ENCODE measurements at regions not wholly inside any gene's neighbourhood (a gene's known extent, or its start where the extent isn't known, plus 50 kb on each side); places are given as distances from the start of the nearest gene placed in this dataset.
A peak's percentile ranks its signal among the peaks of the same experiment; 100 is the strongest.

DNA sequence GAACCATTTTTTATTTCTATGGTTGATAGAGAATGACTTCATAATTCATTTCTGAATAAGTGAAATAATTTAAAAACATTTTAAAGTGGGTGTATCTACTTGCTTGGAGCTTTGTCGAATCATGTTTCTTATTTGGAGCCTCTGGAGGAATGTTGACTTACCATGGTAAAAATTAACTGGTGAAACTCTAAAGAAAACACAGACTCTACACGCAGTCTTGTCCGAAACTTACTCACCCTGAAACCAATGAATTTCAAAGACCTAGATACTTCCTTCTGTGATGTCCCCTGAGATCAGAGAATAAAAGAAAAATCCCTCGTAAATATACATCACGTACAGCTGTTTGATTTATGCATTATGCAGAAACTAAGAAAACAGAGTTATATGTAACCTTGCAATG lies 665.2 kb upstream of the NRXN1 start:
- DNase-seq: peak; percentile 87

DNA sequence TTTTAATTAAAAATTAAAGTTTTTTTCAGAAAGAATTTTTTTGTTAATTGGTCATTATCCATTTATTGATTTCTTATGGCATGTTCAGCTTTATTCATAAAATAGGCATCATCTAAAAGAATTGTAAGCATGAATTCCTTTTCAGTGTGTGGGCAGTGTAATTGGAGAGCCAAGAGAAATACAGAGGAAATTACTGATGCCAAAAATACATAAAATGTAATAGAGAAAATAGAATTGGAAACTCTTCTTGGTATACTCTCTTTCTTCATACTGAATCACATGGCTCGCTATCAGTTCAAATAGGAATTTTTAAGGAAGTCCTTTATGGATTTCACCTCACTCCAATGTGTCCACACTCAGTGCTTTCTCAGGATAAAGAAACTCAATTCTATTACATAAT lies 663.6 kb upstream of the NRXN1 start:
- DNase-seq: peak; percentile 4

DNA sequence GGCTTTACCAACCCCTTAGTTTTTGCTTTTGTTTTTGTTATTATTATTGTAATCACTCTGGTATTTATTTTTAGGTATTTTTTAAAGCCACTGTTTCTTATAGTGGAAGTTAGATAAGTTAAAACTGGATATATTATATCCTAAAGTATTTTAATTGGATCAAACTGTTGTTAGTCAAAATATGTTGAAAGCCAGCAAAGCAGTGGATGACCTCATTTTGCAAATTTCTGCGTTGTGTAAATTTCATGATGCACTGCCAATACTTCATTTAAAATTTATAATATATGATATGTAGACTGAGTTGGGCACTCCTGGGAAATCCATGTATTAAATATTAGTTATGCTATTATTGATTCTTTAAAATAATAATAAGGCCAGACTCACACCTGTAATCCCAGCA lies 661.7 kb upstream of the NRXN1 start:
- no peak for DNase-seq

DNA sequence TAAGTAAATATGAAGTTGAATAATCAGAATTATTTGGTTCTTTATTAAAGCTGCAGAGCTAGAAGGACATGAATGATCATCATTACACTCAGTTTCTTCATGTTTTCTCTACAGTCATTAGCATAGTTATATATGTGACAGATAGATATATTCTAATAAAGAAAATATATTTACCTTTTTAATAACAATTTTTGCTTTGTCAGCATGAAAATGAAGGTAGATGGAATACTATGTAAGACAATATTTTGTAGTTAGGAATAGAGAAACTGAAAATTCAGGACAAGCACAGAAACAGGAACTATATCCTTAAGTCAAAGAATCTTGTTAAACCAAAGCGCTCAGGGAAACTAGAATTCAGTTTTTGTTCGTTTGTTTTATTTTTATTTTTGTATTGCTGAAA lies 649.9 kb upstream of the NRXN1 start:
- no peak for DNase-seq

DNA sequence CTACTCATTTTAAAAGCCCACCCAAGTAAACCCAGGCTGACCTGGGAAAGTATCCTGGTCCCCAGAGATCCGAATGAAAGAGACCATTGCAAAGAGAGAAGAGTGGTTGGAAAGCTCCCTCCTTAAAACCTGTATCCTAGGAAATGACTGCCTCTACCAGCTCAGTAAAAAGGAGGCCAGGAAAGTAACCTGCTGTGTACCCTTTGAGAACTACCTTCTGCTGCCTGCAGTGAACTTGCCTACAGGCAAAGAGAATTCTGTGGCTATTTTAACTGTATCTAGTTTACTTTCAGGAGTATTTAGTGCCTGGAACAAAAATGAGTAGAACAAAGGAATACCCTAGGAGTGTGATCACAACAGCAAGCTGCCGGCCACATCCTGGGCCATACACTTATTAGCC lies 641.7 kb upstream of the NRXN1 start:
- DNase-seq: no peak

DNA sequence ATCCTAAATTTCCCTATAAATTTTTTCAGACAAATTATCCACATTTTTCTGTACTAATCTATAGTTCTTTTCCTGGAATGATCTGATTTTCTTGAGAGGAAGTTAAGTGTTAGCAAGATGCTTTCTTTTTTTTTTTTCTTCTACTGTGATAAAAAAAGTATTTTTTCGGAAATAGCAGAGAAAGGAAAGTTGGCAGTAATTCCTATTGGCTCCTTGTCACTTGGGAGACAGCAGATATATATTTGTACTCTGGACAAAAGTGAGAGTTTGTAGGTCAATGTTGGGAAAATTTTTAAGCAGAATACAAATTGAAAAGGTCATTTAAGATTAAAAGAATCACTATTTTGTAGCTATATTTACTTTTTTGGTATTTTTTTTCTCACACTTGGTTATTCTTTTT lies 635.7 kb upstream of the NRXN1 start:
- no peak for DNase-seq

DNA sequence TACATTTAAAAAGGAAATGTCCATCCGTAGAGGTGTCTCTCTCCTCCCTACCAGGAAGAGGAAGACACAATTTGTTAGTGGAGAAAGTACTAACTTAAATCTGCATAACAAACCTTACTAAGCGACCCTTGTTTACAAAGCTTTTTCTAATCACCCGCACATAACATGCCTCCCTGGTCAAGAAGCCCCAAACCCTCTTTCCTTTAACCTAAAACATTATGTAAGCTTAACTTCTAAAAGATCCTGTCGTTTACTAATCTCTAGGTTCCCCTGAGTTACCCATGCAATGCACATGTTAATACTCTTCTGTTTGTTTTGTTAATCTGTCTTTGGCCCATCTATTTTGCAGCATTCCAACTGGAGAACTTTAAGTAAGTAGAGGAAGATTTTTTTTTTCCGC lies 630.3 kb upstream of the NRXN1 start:
- DNase-seq: no peak

DNA sequence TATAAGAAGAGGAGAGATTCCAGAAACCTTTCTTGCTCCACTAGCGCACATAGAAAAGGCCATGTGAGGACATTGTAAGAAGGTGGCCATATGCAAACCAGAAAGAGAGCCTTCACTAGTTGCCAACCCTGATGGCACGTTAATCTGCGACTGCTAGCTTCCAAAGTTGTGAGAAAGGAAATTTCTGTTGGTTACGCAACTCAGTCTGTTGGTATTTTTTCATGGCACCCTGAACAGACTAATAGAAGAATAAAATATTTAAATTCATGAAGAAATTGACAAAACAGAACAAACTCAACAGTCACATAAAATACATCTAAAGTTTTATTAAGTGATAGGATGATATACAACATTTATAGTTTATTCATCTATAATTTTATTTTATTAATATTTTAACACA lies 625.9 kb upstream of the NRXN1 start:
- DNase-seq: no peak

DNA sequence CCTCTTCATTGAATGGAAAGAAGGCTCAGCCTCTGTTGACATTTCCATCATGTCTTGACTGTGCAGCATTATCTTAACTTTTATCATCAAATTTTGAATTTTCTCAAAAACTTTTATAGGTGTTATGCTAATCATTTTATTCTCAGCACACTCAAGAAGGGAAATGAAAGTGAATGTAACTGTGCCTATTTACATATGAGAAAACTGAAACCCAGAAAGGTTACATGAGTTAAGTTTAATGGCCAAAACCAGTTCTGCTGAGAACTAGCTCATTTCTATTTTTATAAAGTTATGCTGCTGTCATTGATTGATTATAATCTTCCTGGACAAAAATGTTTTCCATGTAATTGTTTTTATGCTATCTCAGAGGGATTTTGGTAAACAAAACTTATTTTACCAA lies 618.8 kb upstream of the NRXN1 start:
- DNase-seq: no peak

DNA sequence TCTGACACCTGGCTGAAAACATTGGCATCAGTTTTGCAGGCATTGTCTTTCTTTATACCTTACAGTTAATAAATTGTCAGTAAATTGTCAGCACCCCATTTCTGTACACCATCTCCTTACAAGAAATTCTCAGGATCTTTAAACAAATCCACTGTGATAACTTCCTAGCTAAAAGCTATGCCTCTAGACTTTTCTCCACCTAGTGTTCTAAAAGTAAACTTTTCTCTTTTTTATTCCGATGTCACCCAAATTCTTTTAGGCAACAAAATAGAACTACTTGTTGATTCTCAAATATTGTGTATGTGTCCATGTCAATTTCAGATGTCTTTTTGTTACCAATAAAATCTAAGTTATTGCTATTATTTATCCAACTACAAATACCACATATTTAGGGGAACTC lies 617.4 kb upstream of the NRXN1 start:
- no peak for DNase-seq

DNA sequence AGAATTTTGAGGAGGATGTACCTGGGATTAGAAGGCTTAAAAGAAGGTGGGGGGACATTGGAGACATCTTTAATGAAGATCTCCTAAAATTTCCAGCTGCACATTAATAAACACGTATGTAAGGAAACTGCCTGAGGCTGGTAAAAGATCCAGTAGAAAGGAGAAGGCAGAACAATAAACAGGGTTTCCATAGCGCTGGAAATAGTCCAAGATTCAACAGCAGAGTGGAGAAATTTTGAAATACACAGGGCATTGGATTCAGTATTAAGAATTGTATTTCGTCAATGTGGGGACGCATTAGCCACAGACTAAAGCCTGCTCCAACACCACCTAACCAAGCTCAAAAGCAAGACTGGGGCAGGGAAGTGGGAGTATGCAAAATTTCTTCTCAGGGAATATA lies 606.9 kb upstream of the NRXN1 start:
- DNase-seq: no peak

DNA sequence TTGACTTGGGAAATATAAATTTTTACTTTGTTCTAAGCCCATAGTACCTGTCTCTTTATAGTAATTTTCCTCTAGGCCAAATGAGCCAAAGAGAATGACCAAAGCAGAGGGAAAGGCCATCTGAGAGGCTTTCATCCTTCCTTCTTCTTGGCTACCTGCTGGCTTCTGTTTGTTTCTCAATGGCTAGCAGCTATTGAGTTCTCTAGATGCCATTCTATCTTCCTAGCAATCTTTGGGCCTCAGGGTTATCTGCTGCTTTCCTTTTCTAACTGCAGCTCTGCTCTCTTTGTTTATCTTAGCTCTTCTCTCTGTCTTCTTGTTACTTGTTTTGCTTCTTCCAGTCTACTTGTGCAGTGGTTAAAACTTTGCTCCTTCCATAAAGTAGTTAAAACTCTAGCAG lies 601.1 kb upstream of the NRXN1 start:
- no peak for DNase-seq

DNA sequence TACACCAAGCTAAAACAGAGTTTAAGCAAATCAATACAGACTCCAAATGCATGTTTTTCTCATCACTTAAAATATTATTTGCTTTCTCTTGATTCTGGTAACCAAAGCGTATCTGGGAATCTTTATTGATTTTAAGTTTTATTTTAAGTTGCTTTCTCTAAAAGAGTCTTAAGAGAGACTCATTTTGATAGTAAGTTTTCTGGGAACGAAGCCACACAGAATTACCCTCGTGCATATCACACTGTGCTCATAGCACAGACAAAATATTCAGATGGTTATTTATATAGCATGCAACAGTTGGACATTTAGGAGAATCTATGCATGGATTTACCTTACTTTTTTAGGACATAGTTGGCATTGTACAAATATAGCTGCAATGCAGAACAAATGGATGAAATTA lies 597.5 kb upstream of the NRXN1 start:
- no peak for DNase-seq

DNA sequence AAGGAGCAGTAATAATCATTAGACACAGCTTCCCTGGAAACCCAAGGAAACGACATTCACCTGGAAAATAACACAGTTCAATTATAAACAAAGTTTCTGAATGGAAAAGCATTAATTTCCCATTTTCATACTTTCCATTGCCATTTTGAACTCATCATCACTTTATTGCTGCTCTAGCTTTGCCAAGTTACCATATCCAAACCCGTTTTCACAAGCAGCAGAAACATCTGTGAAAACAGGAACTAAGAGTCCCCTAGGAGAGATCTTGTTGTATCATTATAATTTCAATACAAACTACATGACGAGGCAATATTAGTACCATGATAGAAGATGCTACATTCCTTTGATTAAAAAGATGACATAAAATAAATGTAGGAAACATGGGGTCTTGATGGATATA lies 597.0 kb upstream of the NRXN1 start:
- no peak for DNase-seq

DNA sequence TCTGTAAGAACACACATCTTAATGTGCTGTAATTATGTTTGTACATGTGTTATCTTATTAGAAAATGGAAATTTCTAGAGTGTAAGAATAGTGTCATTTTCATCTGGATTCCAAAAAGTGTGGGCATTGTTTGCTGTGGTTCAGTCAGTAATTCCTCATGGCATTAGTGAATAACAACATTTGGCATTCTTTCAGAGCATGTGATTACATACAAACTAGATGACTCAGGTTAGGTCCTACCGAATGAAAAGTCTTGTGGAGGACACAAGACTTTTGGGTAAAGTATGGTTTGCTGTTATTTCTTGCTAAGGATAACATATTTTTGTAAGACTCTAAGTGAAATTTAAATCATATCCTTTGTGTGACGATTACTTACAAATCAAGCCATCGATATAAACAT lies 593.1 kb upstream of the NRXN1 start:
- DNase-seq: no peak

DNA sequence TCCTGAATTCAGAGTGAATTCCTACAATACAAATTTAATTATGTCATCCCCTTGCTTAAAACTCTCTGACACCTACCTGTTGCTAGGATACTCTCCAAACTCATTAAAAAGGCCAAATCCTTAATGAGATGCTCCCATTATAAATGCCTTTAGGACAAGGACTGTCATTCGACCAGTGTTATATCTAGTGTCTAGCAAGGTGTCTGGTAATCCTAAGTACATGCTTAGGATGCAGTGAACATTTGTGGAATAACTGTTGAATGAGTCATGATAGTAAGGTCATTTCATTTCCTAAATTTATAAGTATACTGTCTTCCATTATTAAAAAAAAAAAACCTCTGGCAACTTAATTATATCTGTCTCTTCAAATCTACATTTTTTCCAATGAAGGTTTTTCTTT lies 588.9 kb upstream of the NRXN1 start:
- DNase-seq: peak; percentile 7

DNA sequence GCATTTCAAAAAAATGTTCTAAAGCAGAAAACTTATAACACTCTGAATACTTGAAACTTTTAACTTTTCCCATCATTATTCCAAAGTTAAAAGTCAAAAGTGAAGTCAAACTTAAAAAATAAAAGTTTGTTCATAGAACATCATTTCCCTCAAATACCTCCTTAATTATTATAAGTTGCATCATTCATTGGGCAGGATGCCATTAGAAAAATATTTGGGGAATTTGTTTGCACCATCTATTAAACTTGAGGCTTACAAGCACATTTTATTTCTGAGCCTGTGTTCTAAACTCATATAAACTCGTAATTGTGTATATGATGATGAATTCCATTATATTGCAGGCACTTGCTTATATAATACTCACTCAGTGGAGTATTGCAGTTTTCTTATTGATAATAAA lies 588.0 kb upstream of the NRXN1 start:
- DNase-seq: no peak

DNA sequence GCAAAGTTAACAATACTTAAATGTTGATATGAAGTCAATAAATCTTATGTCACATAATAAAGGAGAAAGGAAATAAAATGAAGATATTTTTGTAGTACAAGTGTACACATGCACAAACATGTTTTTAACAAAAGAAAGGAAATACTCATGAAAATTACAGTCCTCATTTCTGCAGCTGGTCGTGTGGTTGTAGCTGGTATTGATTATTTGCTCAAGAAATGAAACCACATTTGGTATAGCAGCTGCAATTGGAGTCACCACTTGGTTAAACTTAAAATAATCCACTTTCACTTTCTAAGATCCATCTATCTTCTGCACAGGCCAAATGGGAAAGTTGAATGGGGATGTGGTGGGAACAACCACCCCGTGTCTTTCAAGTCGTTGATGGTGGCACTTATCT lies 580.5 kb upstream of the NRXN1 start:
- no peak for DNase-seq

DNA sequence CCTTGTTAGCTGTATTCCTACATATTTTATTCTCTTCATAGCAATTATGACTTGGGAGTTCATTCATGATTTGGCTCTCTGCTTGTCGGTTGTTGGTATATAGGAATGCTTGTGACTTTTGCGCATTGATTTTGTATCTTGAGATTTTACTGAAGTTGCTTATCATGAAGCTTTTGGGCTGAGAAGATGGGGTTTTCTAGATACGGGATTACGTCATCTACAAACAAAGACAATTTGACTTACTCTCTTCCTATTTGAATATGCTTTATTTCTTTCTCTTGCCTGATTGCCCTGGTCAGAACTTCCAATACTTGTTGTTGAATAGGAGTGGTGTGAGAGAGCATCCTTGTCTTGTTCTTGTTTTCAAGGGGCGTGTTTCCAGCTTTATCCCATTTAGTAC lies 569.8 kb upstream of the NRXN1 start:
- no peak for DNase-seq

DNA sequence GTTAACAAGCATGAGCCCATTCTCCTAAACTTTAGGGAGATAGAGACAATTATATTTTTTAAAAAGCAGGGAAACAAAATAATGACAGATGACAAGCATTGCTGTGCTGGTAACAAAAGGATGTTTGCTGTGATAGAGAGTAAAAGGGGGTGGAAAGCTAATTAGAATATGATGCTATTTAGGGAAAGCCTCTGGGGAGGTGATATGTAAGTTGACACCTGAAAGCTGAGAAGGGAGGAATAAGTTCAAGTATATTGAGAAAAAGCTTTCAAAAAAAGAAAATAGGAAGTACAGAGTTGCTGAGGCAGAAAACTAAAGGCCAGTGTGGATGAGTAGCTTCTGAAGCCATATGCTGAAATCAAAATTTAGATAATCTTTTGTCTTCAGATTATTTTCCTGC lies 565.2 kb upstream of the NRXN1 start:
- no peak for DNase-seq

DNA sequence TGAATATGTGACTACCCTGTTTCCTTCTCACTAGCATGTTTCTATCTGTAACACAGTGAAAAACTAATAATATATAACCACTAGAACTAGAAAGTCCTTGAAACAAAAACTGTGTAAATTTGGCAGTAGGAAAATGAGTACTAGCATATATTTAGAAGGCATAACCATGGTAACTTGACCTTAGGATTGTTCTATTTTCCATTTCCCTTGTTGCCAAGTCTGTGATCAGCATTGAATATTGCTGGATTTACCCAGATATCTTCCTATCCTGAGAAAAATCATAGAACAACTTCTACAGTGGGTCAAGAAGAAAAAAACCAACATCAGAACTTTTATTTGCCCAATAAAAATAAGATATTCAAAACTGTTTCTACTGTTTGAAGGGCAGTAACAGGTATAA lies 563.9 kb upstream of the NRXN1 start:
- DNase-seq: no peak

DNA sequence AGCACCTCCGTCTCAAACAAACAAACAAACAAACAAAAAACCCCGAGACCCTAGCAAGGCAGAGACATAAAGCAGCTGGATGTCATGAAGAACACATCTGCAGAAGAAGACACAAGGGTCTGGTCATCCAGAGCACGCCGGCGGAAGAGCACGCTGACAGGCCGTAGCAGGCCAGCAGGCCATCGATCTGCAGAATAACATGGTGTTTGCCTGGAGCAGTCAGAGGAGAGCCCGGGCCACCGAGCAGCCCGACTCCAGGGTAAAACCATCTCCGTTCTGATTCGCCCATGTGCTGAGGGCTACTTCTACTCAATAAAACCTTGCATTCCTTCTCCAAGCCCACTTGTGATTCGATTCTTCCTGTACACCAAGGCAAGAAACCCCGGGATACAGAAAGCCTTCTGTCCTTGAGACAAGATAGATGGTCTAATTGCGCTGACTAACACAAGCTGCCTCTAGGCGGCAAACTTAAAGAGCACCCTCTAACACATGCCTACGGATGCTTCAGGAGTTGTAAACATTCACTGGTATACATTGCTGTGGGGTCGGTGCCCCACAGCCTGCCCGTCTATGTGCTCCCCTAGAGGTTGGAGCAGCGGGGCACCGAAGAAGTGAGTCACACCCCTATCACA lies 549.8 kb upstream of the NRXN1 start:
- DNase-seq: no peak

DNA sequence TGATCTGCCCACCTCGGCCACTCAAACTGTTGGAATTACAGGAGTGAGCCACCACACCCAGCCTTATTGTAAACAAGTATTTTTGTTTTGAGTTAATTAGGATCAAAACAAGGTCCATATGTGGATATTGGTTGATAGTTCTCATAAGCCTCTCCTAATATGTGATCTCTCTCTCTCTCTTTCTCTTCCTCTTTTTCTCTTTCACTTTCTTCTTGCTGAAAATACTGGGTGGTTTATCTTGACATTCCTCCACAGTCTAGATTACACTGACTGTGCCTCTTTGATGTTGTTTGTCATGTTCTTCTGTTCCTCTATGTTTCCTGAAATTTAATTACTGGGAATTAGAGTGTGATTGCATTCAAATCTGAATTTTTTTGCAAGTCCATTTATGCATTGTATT lies 547.5 kb upstream of the NRXN1 start:
- no peak for DNase-seq

DNA sequence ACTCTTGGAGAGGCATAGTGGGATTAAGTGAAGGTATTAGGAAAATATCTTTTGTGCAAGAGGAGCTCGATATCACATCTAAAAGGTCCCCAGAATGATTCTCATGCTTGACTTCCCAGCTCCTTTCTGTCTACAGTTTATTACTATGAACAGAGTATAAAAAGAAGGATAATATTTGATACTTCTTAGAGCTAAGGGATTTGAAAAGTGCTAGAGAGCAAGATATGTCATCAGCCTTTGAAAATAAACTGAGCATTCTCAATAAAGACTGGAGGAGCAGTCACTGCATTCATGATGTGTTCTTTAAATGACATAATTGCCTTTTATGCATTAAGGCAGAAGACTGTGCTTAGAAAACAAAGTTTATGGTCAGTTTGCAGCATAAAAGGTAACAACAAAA lies 543.2 kb upstream of the NRXN1 start:
- DNase-seq: no peak

DNA sequence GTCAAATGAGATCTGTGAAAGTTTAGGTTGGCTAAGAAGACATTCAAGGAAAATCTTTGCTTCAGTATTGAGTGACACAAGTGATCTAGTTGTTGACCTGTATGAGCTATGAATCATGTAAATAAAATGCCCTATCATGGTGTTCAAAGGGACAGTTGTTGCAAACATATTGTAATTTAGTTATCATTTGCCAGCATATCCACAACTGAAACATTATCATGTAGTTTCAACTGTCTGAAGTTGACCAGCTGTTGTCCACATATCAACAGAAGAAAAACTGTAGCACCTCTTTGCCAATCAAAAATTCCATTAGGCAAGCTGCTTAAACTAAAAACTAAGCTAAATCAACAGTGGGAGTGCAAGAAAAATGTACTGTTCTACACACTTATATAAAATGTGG lies 527.1 kb upstream of the NRXN1 start:
- DNase-seq: no peak

DNA sequence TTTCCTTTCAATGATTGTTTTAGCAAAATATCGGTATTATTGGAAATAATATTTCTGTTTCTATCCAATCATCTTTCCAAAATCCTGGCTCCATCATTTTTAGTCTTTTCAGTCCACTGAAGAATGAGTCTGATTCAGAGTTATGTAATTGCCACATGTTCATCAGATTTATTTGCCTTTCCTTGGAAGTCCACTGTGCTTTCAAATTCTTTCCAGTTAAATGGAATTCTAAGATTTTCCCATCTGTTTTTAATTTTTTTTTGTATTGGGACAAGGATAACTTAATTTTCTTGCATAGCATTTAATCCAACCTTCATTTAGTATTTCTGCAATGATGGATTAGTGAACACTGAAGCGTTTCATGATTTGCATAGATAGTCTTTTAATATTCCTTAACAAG lies 521.5 kb upstream of the NRXN1 start:
- no peak for DNase-seq

Data from kidney glomerular epithelial cell (primary cell).